ENCODE measurements at regions not wholly inside any gene's neighbourhood (a gene's known extent, or its start where the extent isn't known, plus 50 kb on each side); places are given as distances from the start of the nearest gene placed in this dataset.

GRCh38 chr13:85445534-85445933 lies 353.7 kb downstream of the SLITRK6 start:
- no peak for DNase-seq

DNA sequence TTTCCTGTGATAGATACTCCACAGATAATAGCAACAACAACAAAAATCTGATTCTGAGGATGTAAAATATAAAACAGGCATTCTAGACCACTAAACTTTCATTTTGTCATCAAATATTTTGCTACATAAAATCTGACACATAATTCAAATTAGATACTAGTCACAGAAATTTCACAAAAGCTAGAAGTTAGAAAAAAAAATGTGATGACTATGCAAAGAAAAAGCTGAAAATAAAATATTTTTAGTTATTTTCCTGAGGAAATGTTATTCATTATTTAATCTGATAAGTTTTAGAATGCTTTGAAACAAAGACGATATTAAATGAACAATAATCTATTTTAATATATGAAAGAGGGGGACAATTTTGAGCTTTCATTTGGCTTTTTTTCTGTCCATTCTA lies 357.2 kb downstream of the SLITRK6 start:
- DNase-seq = no peak

DNA sequence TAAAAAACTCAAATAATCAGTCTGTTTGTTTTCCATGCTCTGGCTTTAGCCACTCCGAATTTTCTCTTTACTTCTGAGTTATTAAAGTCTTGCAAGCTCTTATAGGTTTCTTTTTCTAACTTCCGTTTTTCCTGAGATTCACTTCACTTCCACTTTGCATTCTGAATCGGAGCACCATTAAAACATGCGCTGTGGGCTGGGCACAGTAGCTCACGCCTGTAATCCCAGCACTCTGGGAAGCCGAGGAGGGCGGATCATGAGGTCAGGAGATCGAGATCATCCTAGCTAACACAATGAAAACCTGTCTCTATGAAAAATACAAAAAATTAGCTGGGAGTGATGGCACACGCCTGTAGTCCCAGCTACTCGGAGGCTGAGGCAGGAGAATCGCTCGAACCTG lies 357.9 kb downstream of the SLITRK6 start:
- DNase-seq = no peak

DNA sequence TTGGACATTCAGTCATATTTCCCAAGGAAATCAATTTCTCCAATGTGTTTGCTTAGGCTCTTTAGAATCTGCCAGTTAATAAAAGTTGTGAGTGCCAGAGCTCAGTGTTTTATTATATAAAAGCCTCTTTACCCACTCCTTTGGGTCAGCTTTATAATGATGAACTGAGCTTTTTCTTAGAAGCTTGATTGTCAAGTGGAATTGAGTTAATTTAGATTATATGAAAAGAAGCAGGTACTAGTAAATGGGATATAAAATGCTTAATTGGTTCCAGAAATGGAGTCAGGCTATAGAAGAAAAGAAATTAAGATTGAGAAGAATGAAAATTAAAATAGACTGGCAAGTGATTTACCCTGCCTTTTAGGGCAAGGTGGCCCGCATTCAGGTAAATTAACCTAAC lies 363.2 kb downstream of the SLITRK6 start:
- DNase-seq = no peak

DNA sequence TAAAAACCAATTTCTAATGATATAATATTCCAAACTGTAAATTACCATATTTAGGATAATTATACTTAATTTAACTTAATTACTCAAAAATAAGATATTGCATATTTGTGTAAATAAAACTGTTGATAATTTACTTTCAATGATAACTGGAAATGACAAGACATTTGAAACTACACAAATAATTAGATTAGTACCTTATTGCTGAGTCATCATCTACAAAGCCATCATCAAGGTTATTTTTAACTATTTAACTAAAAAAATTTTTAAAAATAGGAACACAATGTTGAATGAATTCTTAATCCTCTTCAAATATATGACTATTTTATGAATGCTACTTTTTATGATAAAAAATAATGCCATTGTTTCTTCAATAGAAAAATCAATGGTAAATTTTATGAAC lies 364.3 kb downstream of the SLITRK6 start:
- DNase-seq = no peak

- DNase-seq = no peak
Observed at GRCh38 chr13:85432881-85433280, 366.3 kb downstream of the SLITRK6 start.

DNA sequence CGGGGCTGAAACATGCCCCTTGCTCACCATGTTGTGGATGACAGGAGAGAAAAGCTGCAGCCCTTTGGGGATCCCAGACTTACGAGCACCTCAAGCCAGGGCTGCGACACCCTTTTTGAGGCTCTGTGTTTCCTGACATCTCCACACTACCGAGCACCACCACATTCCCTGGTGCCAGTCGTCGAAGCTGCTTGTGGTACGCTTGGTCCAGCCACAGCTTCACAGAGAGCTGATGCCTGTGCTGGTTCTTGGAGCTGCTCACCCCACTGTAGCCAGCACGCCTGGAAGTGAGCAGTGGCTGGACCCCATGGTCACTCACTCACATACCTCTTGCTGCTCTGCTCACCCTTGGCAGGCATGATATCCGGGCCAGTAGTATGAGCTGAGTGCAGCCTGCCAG lies 367.5 kb downstream of the SLITRK6 start:
- DNase-seq = no peak

- DNase-seq = no peak
Observed at GRCh38 chr13:85430216-85430794, 368.9 kb downstream of the SLITRK6 start.

DNA sequence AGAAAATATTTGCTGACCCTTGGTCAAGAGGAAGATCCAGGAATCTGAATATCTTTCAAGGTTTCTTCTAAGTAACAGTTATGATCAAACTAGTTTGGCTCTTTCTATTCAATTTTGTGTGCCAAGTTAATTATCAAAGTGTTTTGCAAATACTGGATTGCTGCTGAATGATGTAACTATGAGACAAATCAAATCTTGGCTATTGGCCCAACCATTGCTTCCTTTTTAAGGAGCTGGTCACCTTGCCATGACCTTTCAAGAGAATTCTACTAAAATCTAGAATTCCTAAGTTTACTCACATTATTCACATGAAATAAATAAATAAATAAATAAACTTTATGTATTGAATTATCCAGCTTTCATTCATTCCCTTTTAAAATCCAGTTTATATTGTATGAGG lies 371.8 kb downstream of the SLITRK6 start:
- no peak for DNase-seq

GRCh38 chr13:85420136-85420535 lies 379.1 kb downstream of the SLITRK6 start:
- DNase-seq = no peak

GRCh38 chr13:85419611-85420010 lies 379.6 kb downstream of the SLITRK6 start:
- no peak for DNase-seq

DNA sequence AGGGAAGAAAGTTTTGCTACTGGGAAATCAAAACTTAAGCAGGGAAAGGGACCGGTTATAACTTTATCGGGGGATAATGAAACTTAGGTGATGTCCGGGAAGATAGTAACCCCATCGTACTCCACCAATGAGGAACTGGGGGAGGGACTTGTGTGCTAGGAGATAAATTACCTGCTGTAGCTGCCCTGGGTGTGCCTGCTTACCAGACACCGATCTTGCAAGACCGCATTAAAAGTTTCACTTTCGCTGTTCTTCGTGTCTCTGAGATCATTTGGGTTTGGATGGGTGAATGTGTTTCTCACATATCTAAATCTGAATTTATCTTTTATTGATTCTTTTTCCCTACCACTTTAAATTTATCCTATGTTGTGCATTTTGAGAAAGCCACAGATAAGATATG lies 381.4 kb downstream of the SLITRK6 start:
- DNase-seq = no peak

DNA sequence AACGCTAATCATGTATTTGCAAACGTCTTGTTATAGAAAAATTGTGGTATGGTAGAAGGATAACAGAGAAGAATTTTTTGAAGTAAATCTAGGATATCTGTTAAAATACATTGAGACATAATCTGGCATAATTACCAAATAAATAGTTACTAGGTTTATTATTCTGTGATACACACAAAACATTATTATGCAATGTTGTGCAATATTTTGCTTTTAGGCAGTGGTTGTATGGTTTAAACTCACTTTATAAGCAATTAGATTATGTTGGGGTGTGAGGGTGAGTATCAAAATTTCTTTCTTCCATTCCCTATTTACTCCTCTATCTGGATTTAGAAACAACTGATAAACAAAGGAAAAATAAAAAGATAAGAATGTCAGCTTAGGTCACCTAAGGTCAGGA lies 385.6 kb downstream of the SLITRK6 start:
- DNase-seq = no peak

- no peak for DNase-seq
Observed at GRCh38 chr13:85412448-85412847, 386.8 kb downstream of the SLITRK6 start.

DNA sequence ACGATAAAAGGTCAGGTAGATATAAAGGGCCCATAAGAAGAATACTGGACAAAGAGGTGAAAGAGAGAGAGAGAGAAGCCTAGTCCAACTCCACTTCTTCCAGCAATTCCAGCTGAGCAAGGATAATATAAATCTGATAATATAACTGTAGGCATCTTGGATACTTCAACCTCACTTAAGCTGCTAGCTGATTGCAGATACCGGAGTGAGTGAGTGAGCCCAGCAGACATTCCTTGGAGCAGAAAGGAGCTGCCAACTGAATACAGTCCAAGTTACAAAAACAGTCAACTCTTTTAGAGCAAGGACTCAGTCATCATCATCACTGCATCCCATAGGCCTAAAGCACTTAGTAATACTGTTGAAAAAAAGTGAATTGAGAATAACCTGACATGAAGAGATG lies 387.6 kb downstream of the SLITRK6 start:
- no peak for DNase-seq

DNA sequence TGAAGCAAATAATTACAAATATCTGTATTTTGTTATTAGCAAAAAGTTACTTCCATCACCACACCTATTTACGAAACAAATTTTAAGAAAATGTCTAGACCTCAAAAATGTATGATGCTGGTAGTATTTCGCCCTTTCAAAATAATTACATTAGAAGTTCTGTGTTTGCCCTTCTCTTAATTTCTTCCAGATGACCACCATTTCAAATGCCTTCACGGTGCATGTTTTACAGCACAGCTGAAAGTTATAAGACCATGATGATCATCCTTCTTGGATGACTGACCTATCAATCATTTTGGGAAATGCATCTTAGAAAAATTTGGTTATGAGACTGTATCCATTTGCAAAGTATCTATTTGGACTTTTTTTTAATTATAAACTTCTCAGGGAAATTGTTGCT lies 390.8 kb downstream of the SLITRK6 start:
- no peak for DNase-seq

DNA sequence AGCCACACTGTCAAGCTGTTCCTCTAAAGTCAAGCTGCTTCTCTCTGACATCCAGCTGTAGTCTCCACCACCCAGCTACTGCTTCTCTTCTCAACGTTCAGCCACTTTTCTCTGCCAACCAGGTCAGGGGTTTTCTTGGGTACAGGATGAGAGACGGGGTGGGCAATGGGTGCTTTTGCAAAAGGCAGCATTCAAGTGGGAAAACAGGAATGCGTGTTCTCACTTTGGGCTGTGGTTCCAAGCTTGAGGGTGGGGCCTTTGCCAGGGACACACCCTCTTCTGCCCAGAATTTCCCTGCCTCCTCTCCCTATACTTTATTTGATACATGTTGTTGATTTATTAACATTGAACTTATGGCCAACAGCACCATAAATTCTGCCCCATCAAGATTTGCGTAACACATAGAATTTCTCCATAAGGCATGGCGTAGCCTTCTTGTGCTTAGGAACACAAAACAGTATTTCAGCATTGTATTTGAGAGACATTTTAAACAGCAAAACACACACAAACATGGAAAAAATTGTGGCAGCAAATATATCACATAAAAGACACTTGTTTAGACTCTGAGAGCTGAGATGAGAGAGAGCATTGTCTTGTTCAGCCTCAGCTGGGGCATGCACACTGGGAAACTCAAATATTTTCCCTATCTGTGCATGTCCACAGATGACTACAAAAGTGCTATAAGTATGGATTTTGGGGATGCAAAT lies 392.8 kb downstream of the SLITRK6 start:
- no peak for DNase-seq

DNA sequence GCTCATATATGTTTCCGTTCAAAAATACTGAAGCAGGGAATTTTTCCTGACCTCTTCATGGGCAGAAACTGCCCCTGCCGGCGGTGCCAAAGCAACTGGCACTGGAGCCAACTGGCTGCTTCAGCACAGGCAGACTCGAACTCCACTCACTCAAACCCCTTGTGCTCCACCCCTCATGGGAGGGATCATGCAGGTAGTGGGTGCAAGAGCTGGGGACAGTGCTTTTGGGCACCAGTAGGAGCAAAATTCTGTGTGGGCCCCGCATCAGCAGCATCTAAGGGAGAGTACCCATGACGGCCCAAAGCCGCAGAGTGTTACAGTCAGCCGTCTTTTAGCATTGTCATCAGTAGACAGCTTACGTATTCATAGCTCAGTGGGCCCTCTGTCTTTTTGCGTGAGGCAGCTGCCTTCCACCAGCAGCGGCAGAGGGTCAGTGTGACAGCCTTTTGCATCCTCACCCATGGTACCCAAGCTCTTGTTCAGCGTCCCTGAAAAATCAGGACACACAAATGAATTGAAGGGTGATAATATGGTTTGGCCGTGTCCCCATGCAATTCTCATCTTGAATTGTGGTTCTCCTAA lies 393.8 kb downstream of the SLITRK6 start:
- no peak for DNase-seq

GRCh38 chr13:85386424-85386823 lies 412.8 kb downstream of the SLITRK6 start:
- DNase-seq = no peak

DNA sequence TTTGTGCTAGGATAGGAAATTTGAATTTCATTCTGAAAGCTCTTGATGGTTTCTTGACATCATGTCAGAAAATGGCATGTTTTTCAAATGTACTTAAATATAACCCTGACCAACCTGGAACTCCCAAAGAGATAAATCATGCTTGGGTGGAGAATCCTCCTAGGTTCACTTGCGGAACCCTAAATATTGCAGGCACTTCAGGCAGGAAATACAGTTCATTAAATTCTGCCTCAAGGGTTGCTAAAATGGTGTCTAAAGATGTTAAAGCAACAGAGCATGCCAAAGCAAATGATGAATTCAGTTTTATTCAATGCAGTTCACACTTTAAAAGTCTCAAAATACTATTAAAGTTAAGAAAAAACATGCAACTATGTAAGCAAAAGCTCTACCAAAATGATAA lies 415.9 kb downstream of the SLITRK6 start:
- DNase-seq = no peak

DNA sequence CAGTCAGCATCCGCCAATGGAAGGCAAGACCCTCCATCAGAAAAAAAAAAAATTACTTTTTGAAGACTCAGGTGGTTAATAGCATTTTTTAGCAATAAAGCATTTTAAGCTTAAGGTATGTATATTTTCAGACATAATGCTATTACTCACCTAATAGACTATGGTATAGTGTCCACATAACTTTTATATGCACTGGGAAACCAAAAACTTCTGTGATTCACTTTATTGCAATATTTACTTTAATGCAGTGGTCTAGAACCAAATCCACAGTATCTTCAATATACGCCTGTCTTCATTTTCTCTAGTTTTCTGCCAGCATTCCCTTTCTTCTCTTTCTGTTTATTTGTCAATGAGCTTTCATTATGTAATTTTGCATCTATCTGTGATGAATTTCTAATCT lies 418.1 kb downstream of the SLITRK6 start:
- DNase-seq = no peak

- no peak for DNase-seq
Observed at GRCh38 chr13:85379991-85380390, 419.2 kb downstream of the SLITRK6 start.

GRCh38 chr13:85379433-85379832 lies 419.8 kb downstream of the SLITRK6 start:
- no peak for DNase-seq

GRCh38 chr13:85377783-85378182 lies 421.4 kb downstream of the SLITRK6 start:
- DNase-seq = no peak

DNA sequence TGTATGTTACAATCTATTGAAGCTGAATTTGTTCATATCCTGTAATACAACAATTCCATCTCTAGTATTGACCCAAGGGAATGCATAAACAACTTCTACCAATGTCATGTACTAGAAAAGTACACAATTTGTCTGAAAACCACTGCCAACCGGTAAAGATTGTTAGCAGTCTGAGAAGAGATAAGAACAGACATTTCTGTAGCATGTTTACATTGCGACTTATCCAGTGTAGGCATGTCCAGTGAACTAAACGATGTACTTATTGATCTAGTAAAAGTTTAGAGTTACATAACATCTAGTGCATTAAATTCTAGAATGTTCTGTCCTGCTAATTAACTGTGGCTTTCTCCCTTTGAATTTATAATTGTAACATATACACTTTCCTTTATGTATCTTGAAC lies 425.9 kb downstream of the SLITRK6 start:
- DNase-seq = no peak
